IMR-90 (cell line): ENCODE measurements at regions not wholly inside any gene's neighbourhood (a gene's known extent, or its start where the extent isn't known, plus 50 kb on each side); places are given as distances from the start of the nearest gene placed in this dataset.

Experiments
- ATAC-seq: fragments of 200-7000 bp; cut with Tn5 transposase; 2 replicates; pipeline ENCODE4 v1.9.1; 2020; ENCODE audit warnings: low read depth, mild to moderate bottlenecking, moderate library complexity
- BruUV-seq: library from RNA; stranded (reverse); fragments of 400-500 nt; replicated peaks from 2 replicates; lab custom pipeline; 2021; lab: Mats Ljungman, UMichigan
- CTCF ChIA-PET: fragments of 300-600 bp; formaldehyde crosslinking; extraction: SDS; loops from one replicate; lab custom pipeline; 2021; ENCODE audit warnings: antibody characterized with exemption; lab: Yijun Ruan, JAX
- POLR2A ChIA-PET: fragments of 300-600 bp; sonication (Branson Sonifier 250); formaldehyde crosslinking; loops from one replicate; lab custom pipeline; 2022; ENCODE audit warnings: antibody characterized with exemption; ENCODE audit not compliant: unreplicated experiment; lab: Charles Lee
- DNase-seq: peaks from one replicate; pipeline ENCODE4 v3.0.0; 2013
- H2AFZ ChIP-seq: replicated peaks from 2 replicates; pipeline ENCODE3; 2013; ENCODE audit warnings: low read length, mild to moderate bottlenecking; ENCODE audit not compliant: poor library complexity
- H2AK5ac ChIP-seq: 2 replicates; pipeline ENCODE4 v1.6.1; 2013; ENCODE audit warnings: low read depth, low read length, inconsistent platforms
- H2AK9ac ChIP-seq: replicated peaks from 2 replicates; pipeline ENCODE3; 2013; ENCODE audit warnings: mild to moderate bottlenecking, low read depth, low read length, moderate library complexity; ENCODE audit not compliant: poor library complexity
- H2BK120ac ChIP-seq: 2 replicates; pipeline ENCODE4 v1.6.1; 2013; ENCODE audit warnings: low read depth, low read length, inconsistent platforms
- H2BK15ac ChIP-seq: 3 replicates; pipeline ENCODE4 v1.6.1; 2013; ENCODE audit warnings: low read depth, low read length, inconsistent platforms
- H2BK20ac ChIP-seq: 2 replicates; pipeline ENCODE4 v1.6.1; 2013; ENCODE audit warnings: low read depth, mild to moderate bottlenecking, inconsistent platforms, low read length, moderate library complexity
- H2BK5ac ChIP-seq: 2 replicates; pipeline ENCODE4 v1.6.1; 2013; ENCODE audit warnings: mild to moderate bottlenecking, low read depth, low read length, inconsistent platforms; ENCODE audit not compliant: poor library complexity, severe bottlenecking
- H3K14ac ChIP-seq: replicated peaks from 2 replicates; pipeline ENCODE4 v1.6.1; 2013; ENCODE audit warnings: low read depth, low read length, inconsistent platforms
- H3K18ac ChIP-seq: 2 replicates; pipeline ENCODE4 v1.6.1; 2013; ENCODE audit warnings: low read depth, low read length, control low read depth
- H3K23ac ChIP-seq: 2 replicates; pipeline ENCODE4 v1.6.1; 2013; ENCODE audit warnings: low read depth, low read length, inconsistent platforms
- H3K27ac ChIP-seq: 2 replicates; pipeline ENCODE4 v1.5.1; 2013; ENCODE audit warnings: mild to moderate bottlenecking, control low read depth, low read length; ENCODE audit not compliant: insufficient read depth
- H3K27me3 ChIP-seq: 2 replicates; pipeline ENCODE4 v1.6.1; 2013; ENCODE audit warnings: low read length; ENCODE audit not compliant: control insufficient read depth, insufficient read depth
- H3K36me3 ChIP-seq: 2 replicates; pipeline ENCODE4 v1.6.1; 2013; ENCODE audit warnings: low read length, mixed read lengths; ENCODE audit not compliant: control insufficient read depth, insufficient read depth
- H3K4ac ChIP-seq: 2 replicates; pipeline ENCODE4 v1.6.1; 2013; ENCODE audit warnings: low read depth, low read length, inconsistent platforms
- H3K4me1 ChIP-seq: 2 replicates; pipeline ENCODE4 v1.6.1; 2013; ENCODE audit warnings: low read length, mixed read lengths; ENCODE audit not compliant: control insufficient read depth, insufficient read depth
- H3K4me2 ChIP-seq: 2 replicates; pipeline ENCODE4 v1.6.1; 2013; ENCODE audit warnings: low read depth, mild to moderate bottlenecking, control low read depth, low read length, moderate library complexity
- H3K4me3 ChIP-seq: 2 replicates; pipeline ENCODE4 v1.5.1; 2013; ENCODE audit warnings: low read depth, mild to moderate bottlenecking, control low read depth, low read length, moderate library complexity; ENCODE audit not compliant: insufficient read depth
- H3K56ac ChIP-seq: 2 replicates; pipeline ENCODE4 v1.6.1; 2013; ENCODE audit warnings: low read length, inconsistent platforms; ENCODE audit not compliant: insufficient read depth; ENCODE audit errors: extremely low read depth
- H3K79me1 ChIP-seq, 2 experiments: 2 replicates each; pipeline ENCODE4 v1.6.1; 2013; ENCODE audit warnings: low read length in 2 of 2, inconsistent platforms in 1 of 2, low read depth in 1 of 2
- H3K9ac ChIP-seq: 2 replicates; pipeline ENCODE4 v1.6.1; 2013; ENCODE audit warnings: low read depth, low read length, control low read depth
- H3K9me1 ChIP-seq: 2 replicates; pipeline ENCODE4 v1.6.1; 2013; ENCODE audit warnings: low read length, inconsistent platforms; ENCODE audit not compliant: insufficient read depth
- H3K9me3 ChIP-seq: 2 replicates; pipeline ENCODE4 v1.6.1; 2013; ENCODE audit warnings: low read length; ENCODE audit not compliant: control insufficient read depth, insufficient read depth
- H4K20me1 ChIP-seq: 2 replicates; pipeline ENCODE4 v1.6.1; 2013; ENCODE audit warnings: low read length, inconsistent platforms; ENCODE audit not compliant: insufficient read depth
- H4K5ac ChIP-seq: 2 replicates; pipeline ENCODE4 v1.6.1; 2013; ENCODE audit warnings: mild to moderate bottlenecking, low read depth, low read length, control low read depth
- H4K8ac ChIP-seq, 2 experiments: 2 replicates each; pipeline ENCODE4 v1.6.1; 2013; ENCODE audit warnings: low read depth in 2 of 2, low read length in 2 of 2, control low read depth in 1 of 2, inconsistent platforms in 1 of 2
- H4K91ac ChIP-seq: 2 replicates; pipeline ENCODE4 v1.6.1; 2013; ENCODE audit warnings: low read depth, low read length, inconsistent platforms; ENCODE audit not compliant: insufficient read depth
- CEBPB ChIP-seq: IDR thresholded peaks from 2 replicates; pipeline ENCODE4 v1.6.1; 2012; ENCODE audit warnings: low read depth, low read length, improper control_type of control experiment
- CHD1 ChIP-seq: IDR thresholded peaks from 2 replicates; pipeline ENCODE4 v1.6.1; 2012; ENCODE audit warnings: low read depth, low read length, improper control_type of control experiment
- CTCF ChIP-seq: conservative IDR thresholded peaks from 2 replicates; pipeline ENCODE4 v1.5.1; 2012; ENCODE audit warnings: mild to moderate bottlenecking, low read depth, low read length, improper control_type of control experiment
- MAFK ChIP-seq: IDR thresholded peaks from 2 replicates; pipeline ENCODE4 v1.6.1; 2012; ENCODE audit warnings: low read depth, low read length, improper control_type of control experiment
- MAZ ChIP-seq: IDR thresholded peaks from 2 replicates; pipeline ENCODE4 v1.6.1; 2012; ENCODE audit warnings: low read depth, mild to moderate bottlenecking, low read length, improper control_type of control experiment, moderate library complexity, borderline replicate concordance
- MXI1 ChIP-seq: IDR thresholded peaks from 2 replicates; pipeline ENCODE4 v1.6.1; 2012; ENCODE audit warnings: low read depth, mild to moderate bottlenecking, low read length, moderate library complexity, borderline replicate concordance
- POLR2A ChIP-seq: IDR thresholded peaks from 2 replicates; pipeline ENCODE4 v1.6.1; 2012; ENCODE audit warnings: mild to moderate bottlenecking, low read depth, low read length
- RCOR1 ChIP-seq: IDR thresholded peaks from 2 replicates; pipeline ENCODE4 v1.6.1; 2012; ENCODE audit warnings: mild to moderate bottlenecking, low read length, improper control_type of control experiment; ENCODE audit not compliant: insufficient replicate concordance
- SMC3 ChIP-seq: fragments of 150-350 bp; IDR thresholded peaks from 2 replicates; pipeline ENCODE4 v1.6.1; 2016; ENCODE audit warnings: low read depth, mild to moderate bottlenecking, antibody characterized with exemption, low read length, moderate library complexity
- USF2 ChIP-seq: fragments of 150-350 bp; IDR thresholded peaks from 2 replicates; pipeline ENCODE4 v1.6.1; 2017; ENCODE audit warnings: mild to moderate bottlenecking, antibody characterized with exemption, low read length, low read depth
- WGBS, 2 experiments: methylation state at CpG; one replicate each; pipeline versions ENCODE4 v1.1.5 to v1.1.7; 2013; ENCODE audit warnings: missing lambda C conversion rate in 2 of 2; ENCODE audit not compliant: insufficient read length in 1 of 2; ENCODE audit errors: extremely low coverage in 2 of 2; 5-methylcytosine and 5-hydroxymethylcytosine counted together
- dilution Hi-C: fragments of 300-500 bp; cut with HindIII; formaldehyde crosslinking; loops from one replicate; pipeline ENCODE4 v1.14.3; 2018; ENCODE audit warnings: low sequenced_read_pairs; ENCODE audit not compliant: unreplicated experiment
- in situ Hi-C: fragments of 300-500 bp; cut with MboI; formaldehyde crosslinking; loops from 3 replicates; pipeline ENCODE4 v1.14.3; 2019; ENCODE audit warnings: low sequenced_read_pairs, inconsistent platforms, mixed read lengths
- intact Hi-C: fragments of 100-400 bp; cut with micrococcal nuclease; formaldehyde crosslinking; loops from 2 replicates; pipeline ENCODE4 v1.10.0; 2022

GRCh38 chr7:114087653-114088469 lies 169.1 kb upstream of the PPP1R3A start:
- Histone ChIP-seq H3K56ac (no peak overlapping the region), H3K36me3 (no peaks in the 10 kb centered on the region), H3K18ac (no peak overlapping the region), H3K9me1 (no peaks in the 10 kb centered on the region), H2BK5ac (no peak overlapping the region), H3K79me1 (no peaks in the 10 kb centered on the region), H3K27me3 (peaks cover 42% of the 10 kb centered on the region), H2BK120ac (no peak overlapping the region), H4K91ac (no peak overlapping the region), H4K5ac (no peak overlapping the region), H3K4me1 (peaks cover 4% of the 10 kb centered on the region; the same call in 1 of the 2 replicates), H2AFZ (peak overlapping the region; percentile 80), H3K23ac (peak overlapping the region; percentile 8; the same call in 1 of the 2 replicates), H3K9ac (no peak overlapping the region), H4K8ac (no peak overlapping the region), H2AK5ac (no peak overlapping the region), H2AK9ac (peak overlapping the region; percentile 32), H3K14ac (no peak overlapping the region), H3K4me2 (peak overlapping the region; percentile 41), H3K27ac (no peak overlapping the region), H3K9me3 (peaks cover 12% of the 10 kb centered on the region; the same call in 1 of the 2 replicates), H2BK15ac (no peak overlapping the region), H4K20me1 (no peaks in the 10 kb centered on the region), H3K4me3 (peak overlapping the region; percentile 66; the same call in 1 of the 2 replicates), H2BK20ac (no peak overlapping the region), H3K4ac (no peak overlapping the region)
- in situ Hi-C loops (no loop called here), intact Hi-C loops (loop anchor here (5.0 to 10.0 kb wide), 3 partner anchors 324 to 1267 kb away; partner anchors contain the start of genes FOXP2 and MDFIC), dilution Hi-C loops (no loop called here)
- BruUV-seq = no TSS peak
- DNase-seq (no peak), ATAC-seq (no peak)
- CTCF ChIA-PET = no interaction called here
- POLR2A ChIA-PET = no interaction called here
- 47% methylated on average over 2 of the region's 32 CpGs; no CpG with 5 or more reads in 1 of the 2 experiments for WGBS, 2 experiments
- TF ChIP-seq RCOR1 = no peak
- TF ChIP-seq USF2 = no peak
- no peak for TF ChIP-seq POLR2A
- no peak for TF ChIP-seq MAZ
- no peak for TF ChIP-seq CTCF
- TF ChIP-seq CHD1 = no peak
- no peak for TF ChIP-seq SMC3
- no peak for TF ChIP-seq MAFK
- TF ChIP-seq MXI1 = no peak
- no peak for TF ChIP-seq CEBPB
